ENCODE measurements at regions not wholly inside any gene's neighbourhood (a gene's known extent, or its start where the extent isn't known, plus 50 kb on each side); places are given as distances from the start of the nearest gene placed in this dataset.

DNA sequence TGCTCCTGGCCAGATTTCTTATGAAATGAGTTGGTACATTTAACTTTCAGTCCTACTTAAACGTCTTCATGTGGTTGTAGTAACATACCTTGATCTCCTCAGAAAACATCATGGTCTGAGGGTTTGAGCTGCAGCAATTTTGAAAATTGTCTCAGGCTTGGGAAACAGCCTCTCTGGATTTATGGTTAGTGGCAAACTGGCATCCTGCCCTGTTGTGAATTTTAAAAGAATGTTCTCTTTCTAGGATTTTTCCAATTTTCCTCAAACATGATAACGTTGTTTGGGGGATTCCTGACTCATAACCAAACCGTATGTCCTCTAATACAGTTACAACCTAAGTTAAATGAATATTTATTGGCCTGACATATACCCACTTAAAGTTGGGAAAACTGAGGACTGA is 624.4 kb downstream of the LMO4 start:
- ChIA-PET CTCF (interaction anchor here (0.6 kb wide), 1 partner anchor 77 kb away, joined by 3 read pairs; no protein-coding TSS in a partner anchor), POLR2A (no interaction called here)
- Histone ChIP-seq H3K27me3 (ENCODE audit: control insufficient read depth, insufficient read depth, low read length) (no peaks in the 10 kb centered on the region), H3K9me3 (ENCODE audit: control insufficient read depth, insufficient read depth, low read depth, low read length) (peaks cover 3% of the 10 kb centered on the region; the same call in 1 of the 2 replicates), H3K4me1 (ENCODE audit: control insufficient read depth, insufficient read depth, low read length) (no peaks in the 10 kb centered on the region), H3K36me3 (ENCODE audit: control insufficient read depth, insufficient read depth, low read length) (no peaks in the 10 kb centered on the region), H3K4me3 (ENCODE audit: low read depth in 2 of 2, low read length in 2 of 2) (no peak overlapping the region), H3K27ac (ENCODE audit: low read length) (no peak overlapping the region)
- TF ChIP-seq POLR2AphosphoS5 (IDR thresholded peaks at IDR 0.05; ENCODE audit: low read depth, low read length) = no peak
- no peak for TF ChIP-seq TCF7L2 (IDR thresholded peaks at IDR 0.05; ENCODE audit: low read depth, low read length)
- TF ChIP-seq SIN3A (IDR thresholded peaks at IDR 0.05; ENCODE audit: borderline replicate concordance, insufficient read depth, low read depth, low read length) = no peak
- TF ChIP-seq, protein P1, sequence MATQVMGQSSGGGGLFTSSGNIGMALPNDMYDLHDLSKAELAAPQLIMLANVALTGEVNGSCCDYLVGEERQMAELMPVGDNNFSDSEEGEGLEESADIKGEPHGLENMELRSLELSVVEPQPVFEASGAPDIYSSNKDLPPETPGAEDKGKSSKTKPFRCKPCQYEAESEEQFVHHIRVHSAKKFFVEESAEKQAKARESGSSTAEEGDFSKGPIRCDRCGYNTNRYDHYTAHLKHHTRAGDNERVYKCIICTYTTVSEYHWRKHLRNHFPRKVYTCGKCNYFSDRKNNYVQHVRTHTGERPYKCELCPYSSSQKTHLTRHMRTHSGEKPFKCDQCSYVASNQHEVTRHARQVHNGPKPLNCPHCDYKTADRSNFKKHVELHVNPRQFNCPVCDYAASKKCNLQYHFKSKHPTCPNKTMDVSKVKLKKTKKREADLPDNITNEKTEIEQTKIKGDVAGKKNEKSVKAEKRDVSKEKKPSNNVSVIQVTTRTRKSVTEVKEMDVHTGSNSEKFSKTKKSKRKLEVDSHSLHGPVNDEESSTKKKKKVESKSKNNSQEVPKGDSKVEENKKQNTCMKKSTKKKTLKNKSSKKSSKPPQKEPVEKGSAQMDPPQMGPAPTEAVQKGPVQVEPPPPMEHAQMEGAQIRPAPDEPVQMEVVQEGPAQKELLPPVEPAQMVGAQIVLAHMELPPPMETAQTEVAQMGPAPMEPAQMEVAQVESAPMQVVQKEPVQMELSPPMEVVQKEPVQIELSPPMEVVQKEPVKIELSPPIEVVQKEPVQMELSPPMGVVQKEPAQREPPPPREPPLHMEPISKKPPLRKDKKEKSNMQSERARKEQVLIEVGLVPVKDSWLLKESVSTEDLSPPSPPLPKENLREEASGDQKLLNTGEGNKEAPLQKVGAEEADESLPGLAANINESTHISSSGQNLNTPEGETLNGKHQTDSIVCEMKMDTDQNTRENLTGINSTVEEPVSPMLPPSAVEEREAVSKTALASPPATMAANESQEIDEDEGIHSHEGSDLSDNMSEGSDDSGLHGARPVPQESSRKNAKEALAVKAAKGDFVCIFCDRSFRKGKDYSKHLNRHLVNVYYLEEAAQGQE (IDR thresholded peaks at IDR 0.05; ENCODE audit: insufficient read depth in 1 of 2, low read depth in 2 of 2, low read length in 1 of 2) = no peak
- TF ChIP-seq, protein P2, sequence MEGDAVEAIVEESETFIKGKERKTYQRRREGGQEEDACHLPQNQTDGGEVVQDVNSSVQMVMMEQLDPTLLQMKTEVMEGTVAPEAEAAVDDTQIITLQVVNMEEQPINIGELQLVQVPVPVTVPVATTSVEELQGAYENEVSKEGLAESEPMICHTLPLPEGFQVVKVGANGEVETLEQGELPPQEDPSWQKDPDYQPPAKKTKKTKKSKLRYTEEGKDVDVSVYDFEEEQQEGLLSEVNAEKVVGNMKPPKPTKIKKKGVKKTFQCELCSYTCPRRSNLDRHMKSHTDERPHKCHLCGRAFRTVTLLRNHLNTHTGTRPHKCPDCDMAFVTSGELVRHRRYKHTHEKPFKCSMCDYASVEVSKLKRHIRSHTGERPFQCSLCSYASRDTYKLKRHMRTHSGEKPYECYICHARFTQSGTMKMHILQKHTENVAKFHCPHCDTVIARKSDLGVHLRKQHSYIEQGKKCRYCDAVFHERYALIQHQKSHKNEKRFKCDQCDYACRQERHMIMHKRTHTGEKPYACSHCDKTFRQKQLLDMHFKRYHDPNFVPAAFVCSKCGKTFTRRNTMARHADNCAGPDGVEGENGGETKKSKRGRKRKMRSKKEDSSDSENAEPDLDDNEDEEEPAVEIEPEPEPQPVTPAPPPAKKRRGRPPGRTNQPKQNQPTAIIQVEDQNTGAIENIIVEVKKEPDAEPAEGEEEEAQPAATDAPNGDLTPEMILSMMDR (IDR thresholded peaks at IDR 0.05) = no peak
- DNase-seq (ENCODE audit: low read depth, low spot score) = no peak
- ATAC-seq = no peak
- intact Hi-C loops (cut with micrococcal nuclease; ENCODE audit: unreplicated experiment) = loop anchor here (10.0 kb wide), 1 partner anchor 658 kb away; no protein-coding TSS in a partner anchor
- in situ Hi-C loops (cut with HindIII; ENCODE audit: low pct_unique_long_range_greater_than_20kb, low sequenced_read_pairs) = no loop called here
- BruUV-seq (replicated peaks) = no TSS peak

DNA sequence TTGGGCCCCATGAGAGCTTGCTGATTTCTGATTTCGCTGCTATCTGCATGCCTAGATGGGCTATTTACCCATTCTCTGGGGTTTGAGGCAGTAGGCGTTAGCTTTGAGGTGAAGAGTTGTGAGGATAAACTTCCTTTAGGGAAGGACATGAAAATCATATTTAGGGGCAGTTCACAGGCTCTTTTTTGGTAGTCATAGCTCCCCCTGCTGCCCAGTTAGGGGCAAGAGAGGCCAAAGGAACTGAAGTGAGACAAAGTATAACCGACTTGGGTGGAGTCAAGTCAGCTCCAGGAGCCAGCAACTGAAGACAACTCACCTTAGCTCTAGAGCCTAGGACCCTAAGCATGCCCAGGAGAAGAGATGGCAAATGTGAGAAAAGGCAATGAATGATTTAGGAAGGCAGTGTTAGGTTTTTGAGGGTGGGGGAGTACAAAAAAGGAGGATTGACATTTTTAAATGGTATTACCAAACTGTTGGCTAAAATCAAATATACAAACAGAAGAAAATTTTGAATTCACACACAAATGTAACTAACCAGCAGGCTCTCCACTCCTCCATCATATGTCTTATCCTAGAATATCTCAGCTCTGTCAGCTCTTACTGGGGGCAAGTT is 625.2 kb downstream of the LMO4 start:
- in situ Hi-C loops (cut with HindIII; ENCODE audit: low pct_unique_long_range_greater_than_20kb, low sequenced_read_pairs) = no loop called here
- DNase-seq (ENCODE audit: low read depth, low spot score) = peak; percentile 35
- CTCF ChIA-PET = interaction anchor here (0.6 kb wide), 1 partner anchor 76 kb away, joined by 3 read pairs; no protein-coding TSS in a partner anchor
- Histone ChIP-seq H3K27me3 (ENCODE audit: control insufficient read depth, insufficient read depth, low read length) (no peaks in the 10 kb centered on the region), H3K27ac (ENCODE audit: low read length) (no peak overlapping the region), H3K9me3 (ENCODE audit: control insufficient read depth, insufficient read depth, low read depth, low read length) (peaks cover 3% of the 10 kb centered on the region; the same call in 1 of the 2 replicates), H3K36me3 (ENCODE audit: control insufficient read depth, insufficient read depth, low read length) (no peaks in the 10 kb centered on the region), H3K4me1 (ENCODE audit: control insufficient read depth, insufficient read depth, low read length) (no peaks in the 10 kb centered on the region), H3K4me3 (ENCODE audit: low read depth in 2 of 2, low read length in 2 of 2) (no peak overlapping the region)
- ATAC-seq = peak; percentile 55; the same call in 1 of the 2 replicates
- POLR2A ChIA-PET = no interaction called here
- BruUV-seq (replicated peaks) = no TSS peak
- intact Hi-C loops (cut with micrococcal nuclease; ENCODE audit: unreplicated experiment) = loop anchor here (10.0 kb wide), 1 partner anchor 659 kb away; no protein-coding TSS in a partner anchor
- TF ChIP-seq, protein P1 (IDR thresholded peaks at IDR 0.05; ENCODE audit: insufficient read depth in 1 of 2, low read depth in 2 of 2, low read length in 1 of 2) = no peak
- TF ChIP-seq, protein P2 (IDR thresholded peaks at IDR 0.05) = peak; percentile 77

Data from Panc1 (cell line).